MM.1S (cell line): ENCODE measurements at regions not wholly inside any gene's neighbourhood (a gene's known extent, or its start where the extent isn't known, plus 50 kb on each side); places are given as distances from the start of the nearest gene placed in this dataset.
"Not testable (repeated sequence)": the region's sequence is repeated elsewhere in the genome, so short reads cannot be mapped to it uniquely, and the experiment has no call there.

Source experiments
- CTCF ChIP-seq: fragments of 300-600 bp; sonication (generic); IDR thresholded peaks from 2 replicates; pipeline ENCODE4 v1.5.1; 2016; ENCODE audit warnings: antibody characterized with exemption, low read length, mixed read lengths
- EZH2 ChIP-seq: fragments of 300-600 bp; sonication (generic); optimal IDR thresholded peaks from 2 replicates; pipeline ENCODE3; 2017; ENCODE audit warnings: low read depth, mild to moderate bottlenecking, antibody characterized with exemption, low read length, mixed read lengths

GRCh38 chr13:73805326-73805958, 328.8 kb downstream of the KLF12 start:
- not testable (repeated sequence) for TF ChIP-seq CTCF, EZH2
